ENCODE measurements at regions not wholly inside any gene's neighbourhood (a gene's known extent, or its start where the extent isn't known, plus 50 kb on each side); places are given as distances from the start of the nearest gene placed in this dataset.

DNA sequence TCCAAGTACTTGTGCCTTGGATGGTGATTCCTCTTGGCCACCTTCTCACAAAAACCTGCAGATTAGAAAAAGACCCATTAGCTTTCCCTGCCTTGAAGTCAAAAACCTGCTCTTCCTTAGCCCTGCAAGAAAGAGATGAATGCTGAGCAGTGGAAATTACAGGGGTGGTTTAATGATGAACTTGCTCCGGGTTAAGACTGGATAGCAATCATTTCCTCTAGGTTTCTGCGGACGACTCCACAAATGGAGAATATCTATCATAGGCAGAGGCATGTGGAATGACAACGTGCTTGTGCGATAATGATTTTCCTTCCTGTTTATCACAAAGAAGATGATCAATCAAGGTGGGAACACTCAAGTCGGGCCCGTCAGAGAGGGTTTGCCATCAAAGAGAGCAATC, 201.2 kb upstream of the ERCC4 start:
- Histone ChIP-seq H2AFZ (ENCODE audit: control insufficient read depth, low read depth, low read length) (no peak overlapping the region), H3K4me2 (ENCODE audit: control insufficient read depth, insufficient read depth) (no peak overlapping the region), H3K27ac (ENCODE audit: control insufficient read depth, insufficient read depth) (no peak overlapping the region), H3K79me2 (ENCODE audit: control insufficient read depth, insufficient read depth, low read length) (no peaks in the 10 kb centered on the region), H3K9ac (ENCODE audit: control insufficient read depth, insufficient read depth, low read length) (no peak overlapping the region), H3K4me3 (no peak overlapping the region), H4K20me1 (ENCODE audit: control insufficient read depth, insufficient read depth) (no peaks in the 10 kb centered on the region), H3K36me3 (ENCODE audit: control insufficient read depth in 2 of 2, insufficient read depth in 2 of 2, low read length in 1 of 2) (no peaks in the 10 kb centered on the region), H3K27me3 (replicated peaks in 1 of 2; ENCODE audit: control insufficient read depth in 2 of 2, insufficient read depth in 2 of 2, low read length in 1 of 2) (no peaks in the 10 kb centered on the region), H3K4me1 (ENCODE audit: control insufficient read depth, insufficient read depth, low read length) (no peaks in the 10 kb centered on the region), H3K9me3 (replicated peaks; ENCODE audit: control insufficient read depth, insufficient read depth, low read length) (no peaks in the 10 kb centered on the region; the same call in 2 of the 3 replicates)
- in situ Hi-C loops (cut with MboI): no loop called here
- ChIA-PET POLR2A (no interaction called here), RAD21 (ENCODE audit: unreplicated experiment) (no interaction called here), SMC1A (ENCODE audit: uncharacterized antibody, unreplicated experiment) (no interaction called here), CTCF (no interaction called here)
- ATAC-seq: no peak
- no peak for FAIRE-seq
- no peak for DNase-seq (ENCODE audit: low read depth, low spot score)
- intact Hi-C loops (cut with micrococcal nuclease; ENCODE audit: unreplicated experiment): no loop called here
- BruUV-seq (replicated peaks): no TSS peak
- TF ChIP-seq NFXL1 (IDR thresholded peaks at IDR 0.05; ENCODE audit: borderline replicate concordance): no peak
- no peak for TF ChIP-seq IKZF1 (conservative IDR thresholded peaks at IDR 0.05)
- TF ChIP-seq RB1 (IDR thresholded peaks at IDR 0.05; ENCODE audit: borderline replicate concordance): no peak
- TF ChIP-seq SREBF1 (IDR thresholded peaks at IDR 0.05; ENCODE audit: low read length): no peak
- no peak for TF ChIP-seq MTA2 (IDR thresholded peaks at IDR 0.05; ENCODE audit: low read depth)
- TF ChIP-seq NR2C2 (IDR thresholded peaks at IDR 0.05; ENCODE audit: borderline replicate concordance, control insufficient read depth, insufficient read length, low read depth): no peak
- no peak for TF ChIP-seq ZNF622 (IDR thresholded peaks at IDR 0.05)
- no peak for TF ChIP-seq ELK1 (IDR thresholded peaks at IDR 0.05; ENCODE audit: low read depth, low read length)
- no peak for TF ChIP-seq RFX5 (IDR thresholded peaks at IDR 0.05; ENCODE audit: low read depth, low read length)
- TF ChIP-seq HCFC1 (IDR thresholded peaks at IDR 0.05; ENCODE audit: low read length): no peak
- no peak for TF ChIP-seq TCF12 (IDR thresholded peaks at IDR 0.05; ENCODE audit: low read depth, low read length)
- no peak for TF ChIP-seq SUPT20H (IDR thresholded peaks at IDR 0.05; ENCODE audit: borderline replicate concordance, control insufficient read depth, low read depth, low read length)
- WGBS (ENCODE audit: insufficient coverage, insufficient replicate concordance, low lambda C conversion rate, missing lambda C conversion rate): 65% methylated on average over 7 of the region's 7 CpGs
